ENCODE measurements at regions not wholly inside any gene's neighbourhood (a gene's known extent, or its start where the extent isn't known, plus 50 kb on each side); places are given as distances from the start of the nearest gene placed in this dataset.

GRCh38 chr9:103203172-103203571, 208.0 kb downstream of the CYLC2 start:
- TF ChIP-seq JUNB (IDR thresholded peaks at IDR 0.05; ENCODE audit: unreplicated experiment) (no peak), CTCF (conservative IDR thresholded peaks at IDR 0.05; ENCODE audit: low read depth in 2 of 2) (no peak), CREB1 (CRISPR knock-in tag; IDR thresholded peaks at IDR 0.05; ENCODE audit: low read depth) (no peak), STAT1 (IDR thresholded peaks at IDR 0.05; ENCODE audit: unreplicated experiment) (no peak), ETS1 (IDR thresholded peaks at IDR 0.05) (no peak)
